ENCODE measurements at regions not wholly inside any gene's neighbourhood (a gene's known extent, or its start where the extent isn't known, plus 50 kb on each side); places are given as distances from the start of the nearest gene placed in this dataset.

DNA sequence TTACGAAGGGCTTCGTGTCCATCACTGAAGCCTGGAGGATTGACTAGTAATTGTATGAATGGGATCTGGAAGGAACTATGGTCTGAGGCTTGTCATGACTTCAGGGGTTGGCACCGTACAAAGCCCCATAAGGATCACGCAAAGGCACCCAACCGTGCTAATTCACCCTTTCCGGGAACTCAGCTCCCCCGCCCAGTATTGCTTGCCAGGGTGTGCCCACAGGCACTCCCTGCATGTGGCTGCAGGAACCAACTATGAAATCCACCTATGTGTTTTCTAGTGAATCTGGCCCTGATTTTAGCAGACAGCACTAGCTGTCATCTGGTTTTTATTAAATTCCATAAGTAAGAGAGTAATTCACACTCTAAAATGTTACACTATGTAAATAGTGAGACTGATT is 139.2 kb downstream of the TM2D1 start (continued):
- no peak for TF ChIP-seq TAF1 (IDR thresholded peaks at IDR 0.05; ENCODE audit: low read depth, low read length)

DNA sequence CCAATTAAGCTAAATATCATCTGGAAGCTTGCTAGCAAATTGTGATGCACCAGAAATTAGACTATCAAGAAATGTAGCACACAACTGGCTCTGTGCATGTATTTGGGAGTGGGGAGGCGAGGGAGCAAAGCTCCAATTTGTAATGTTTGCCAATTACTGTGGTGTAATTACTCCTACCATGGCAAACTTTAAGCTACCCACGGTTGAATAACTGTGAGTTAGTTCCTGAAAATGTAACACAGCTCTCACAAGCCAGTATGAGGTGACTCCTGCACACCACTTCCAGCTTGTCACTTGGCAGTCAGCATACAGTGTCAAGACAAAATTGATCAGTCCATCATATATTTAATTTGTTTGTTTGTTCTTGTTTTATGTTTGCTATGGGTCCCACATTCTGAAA is 141.2 kb downstream of the TM2D1 start:
- H4K91ac ChIP-seq (replicated peaks; ENCODE audit: insufficient read length, low read length): no peak overlapping the region

More for the DNA sequence above, 141.2 kb downstream of the TM2D1 start:
- no peak overlapping the region for H2AFZ ChIP-seq (ENCODE audit: low read length)
- H2BK12ac ChIP-seq (ENCODE audit: low read depth, low read length): no peak overlapping the region
- H3K14ac ChIP-seq (ENCODE audit: insufficient read length): no peak overlapping the region
- no peaks in the 10 kb centered on the region for H3K27me3 ChIP-seq (replicated peaks in 1 of 4; ENCODE audit: control insufficient read depth in 3 of 4, extremely low read depth in 1 of 4, insufficient read depth in 3 of 4, low read length in 3 of 4)
- H2BK15ac ChIP-seq (ENCODE audit: low read length): no peak overlapping the region
- H3K4ac ChIP-seq (replicated peaks; ENCODE audit: insufficient read length, low read depth, low read length): no peak overlapping the region
- H4K20me1 ChIP-seq (replicated peaks in 1 of 2; ENCODE audit: control insufficient read depth in 1 of 2, insufficient read depth in 2 of 2, low read length in 2 of 2): no peaks in the 10 kb centered on the region
- H2BK5ac ChIP-seq (ENCODE audit: low read depth, low read length): no peak overlapping the region
- H4K8ac ChIP-seq (ENCODE audit: extremely low read depth, insufficient read depth, low read length): no peak overlapping the region
- DNase-seq (ENCODE audit: low read depth in 1 of 2, low spot score in 2 of 2) (no peak), FAIRE-seq (no peak)
- H3K9me3 ChIP-seq (ENCODE audit: insufficient read depth in 2 of 2, low read depth in 1 of 2, low read length in 1 of 2): peaks cover 4 to 11% of the 10 kb centered on the region in 2 experiments
- H3K23me2 ChIP-seq (ENCODE audit: low read depth, low read length): no peaks in the 10 kb centered on the region
- H3K4me3 ChIP-seq (ENCODE audit: extremely low read depth in 1 of 4, insufficient read depth in 2 of 4, low read depth in 3 of 4, low read length in 4 of 4): no peak overlapping the region
- H3K79me1 ChIP-seq (ENCODE audit: low read depth, low read length): no peaks in the 10 kb centered on the region
- no peak overlapping the region for H3K56ac ChIP-seq (replicated peaks; ENCODE audit: insufficient read length, low read depth, low read length)
- H3K9ac ChIP-seq (replicated peaks in 1 of 4; ENCODE audit: extremely low read depth in 1 of 4, low read depth in 3 of 4, low read length in 3 of 4): no peak overlapping the region
- TF ChIP-seq SRF (IDR thresholded peaks at IDR 0.05; ENCODE audit: low read depth, low read length) (no peak), SIX5 (IDR thresholded peaks at IDR 0.05; ENCODE audit: low read depth, low read length) (no peak), RXRA (IDR thresholded peaks at IDR 0.05; ENCODE audit: insufficient read depth, low read depth, low read length) (no peak), EP300 (IDR thresholded peaks at IDR 0.05; ENCODE audit: borderline replicate concordance in 1 of 2, low read depth in 2 of 2, low read length in 2 of 2) (no peak), MAFK (IDR thresholded peaks at IDR 0.05; ENCODE audit: low read depth, low read length) (no peak), KDM4A (IDR thresholded peaks at IDR 0.05; ENCODE audit: low read depth, low read length, severe bottlenecking) (no peak), FOSL1 (IDR thresholded peaks at IDR 0.05; ENCODE audit: insufficient read depth, low read depth, low read length) (no peak), SP2 (IDR thresholded peaks at IDR 0.05; ENCODE audit: low read length) (no peak), TAF7 (optimal IDR thresholded peaks at IDR 0.05; ENCODE audit: borderline replicate concordance, low read depth, low read length) (no peak)
- H2BK20ac ChIP-seq (ENCODE audit: low read length): no peak overlapping the region
- H2BK120ac ChIP-seq (replicated peaks; ENCODE audit: low read depth, low read length): no peak overlapping the region
- H3K23ac ChIP-seq (ENCODE audit: insufficient read length): no peak overlapping the region
- WGBS, 2 experiments (ENCODE audit: extremely low coverage in 1 of 2, insufficient coverage in 1 of 2, insufficient read length in 1 of 2, insufficient replicate concordance in 2 of 2, low coverage in 1 of 2, low lambda C conversion rate in 2 of 2, missing lambda C conversion rate in 1 of 2): 83% methylated on average over 2 of the region's 2 CpGs; no CpG with 5 or more reads in 1 of the 2 experiments
- H4K5ac ChIP-seq (ENCODE audit: insufficient read length, low read depth, low read length): no peak overlapping the region
- no peak overlapping the region for H3K4me2 ChIP-seq (ENCODE audit: insufficient read depth in 1 of 2, low read depth in 2 of 2, low read length in 2 of 2)
- H3K4me1 ChIP-seq (replicated peaks in 1 of 4; ENCODE audit: control insufficient read depth in 3 of 4, insufficient read depth in 4 of 4, low read length in 3 of 4): peaks cover 0 to 4% (median 0%) of the 10 kb centered on the region in 4 experiments; a peak in 1 of 7 replicates
- no peaks in the 10 kb centered on the region for H3K79me2 ChIP-seq (ENCODE audit: control insufficient read depth in 1 of 2, insufficient read depth in 2 of 2, low read length in 2 of 2)
- no peak overlapping the region for H3K18ac ChIP-seq (ENCODE audit: extremely low read depth, low read length)
- ChIA-PET CTCF (ENCODE audit: partially characterized antibody) (interaction anchor here (0.5 to 3.0 kb wide), 9 partner anchors 9 to 600 kb away, joined by 3 to 12 read pairs (median 3); no protein-coding TSS in a partner anchor), POLR2A (ENCODE audit: partially characterized antibody) (no interaction called here)
- H3K36me3 ChIP-seq (ENCODE audit: control insufficient read depth in 2 of 4, insufficient read depth in 4 of 4, low read length in 3 of 4): no peaks in the 10 kb centered on the region
- H2AK5ac ChIP-seq (ENCODE audit: low read depth, low read length): no peak overlapping the region
- H3K27ac ChIP-seq (ENCODE audit: low read depth, low read length): no peak overlapping the region
